ENCODE measurements at regions not wholly inside any gene's neighbourhood (a gene's known extent, or its start where the extent isn't known, plus 50 kb on each side); places are given as distances from the start of the nearest gene placed in this dataset.

DNA sequence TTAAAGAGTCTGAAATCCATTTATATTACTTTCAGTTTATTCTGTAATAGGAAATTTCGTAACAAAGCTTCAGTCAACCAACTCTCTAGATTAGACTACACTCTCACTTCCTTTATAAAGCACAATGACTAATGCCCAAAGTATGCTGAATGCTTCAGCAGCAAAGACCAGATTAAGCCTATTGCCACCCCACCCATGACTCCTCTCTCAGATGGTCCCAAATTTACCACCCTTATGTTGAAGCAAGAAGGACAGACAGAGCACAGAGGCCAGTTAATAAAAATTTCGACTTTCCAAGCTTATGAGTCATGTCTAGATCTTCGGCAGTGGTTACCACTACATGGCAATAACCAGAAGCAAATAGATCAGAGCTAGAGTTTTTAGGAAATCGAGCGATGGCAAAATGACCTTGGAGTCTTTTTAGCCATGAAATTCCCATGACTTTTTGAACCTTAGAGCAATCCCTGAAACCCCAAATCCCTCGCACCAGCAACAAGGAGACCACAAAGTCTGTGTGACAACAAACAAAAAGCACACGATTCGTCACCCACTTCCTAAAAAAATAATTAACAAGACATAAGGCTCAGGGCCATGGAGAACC lies 287.8 kb upstream of the RASA1 start:
- DNase-seq (ENCODE audit: low read depth) = no peak
- TF ChIP-seq, protein P1, sequence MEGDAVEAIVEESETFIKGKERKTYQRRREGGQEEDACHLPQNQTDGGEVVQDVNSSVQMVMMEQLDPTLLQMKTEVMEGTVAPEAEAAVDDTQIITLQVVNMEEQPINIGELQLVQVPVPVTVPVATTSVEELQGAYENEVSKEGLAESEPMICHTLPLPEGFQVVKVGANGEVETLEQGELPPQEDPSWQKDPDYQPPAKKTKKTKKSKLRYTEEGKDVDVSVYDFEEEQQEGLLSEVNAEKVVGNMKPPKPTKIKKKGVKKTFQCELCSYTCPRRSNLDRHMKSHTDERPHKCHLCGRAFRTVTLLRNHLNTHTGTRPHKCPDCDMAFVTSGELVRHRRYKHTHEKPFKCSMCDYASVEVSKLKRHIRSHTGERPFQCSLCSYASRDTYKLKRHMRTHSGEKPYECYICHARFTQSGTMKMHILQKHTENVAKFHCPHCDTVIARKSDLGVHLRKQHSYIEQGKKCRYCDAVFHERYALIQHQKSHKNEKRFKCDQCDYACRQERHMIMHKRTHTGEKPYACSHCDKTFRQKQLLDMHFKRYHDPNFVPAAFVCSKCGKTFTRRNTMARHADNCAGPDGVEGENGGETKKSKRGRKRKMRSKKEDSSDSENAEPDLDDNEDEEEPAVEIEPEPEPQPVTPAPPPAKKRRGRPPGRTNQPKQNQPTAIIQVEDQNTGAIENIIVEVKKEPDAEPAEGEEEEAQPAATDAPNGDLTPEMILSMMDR (IDR thresholded peaks at IDR 0.05; ENCODE audit: low read depth, low read length, missing control alignments) = no peak
- H3K4me3 ChIP-seq (ENCODE audit: low read depth, low read length) = no peak overlapping the region

DNA sequence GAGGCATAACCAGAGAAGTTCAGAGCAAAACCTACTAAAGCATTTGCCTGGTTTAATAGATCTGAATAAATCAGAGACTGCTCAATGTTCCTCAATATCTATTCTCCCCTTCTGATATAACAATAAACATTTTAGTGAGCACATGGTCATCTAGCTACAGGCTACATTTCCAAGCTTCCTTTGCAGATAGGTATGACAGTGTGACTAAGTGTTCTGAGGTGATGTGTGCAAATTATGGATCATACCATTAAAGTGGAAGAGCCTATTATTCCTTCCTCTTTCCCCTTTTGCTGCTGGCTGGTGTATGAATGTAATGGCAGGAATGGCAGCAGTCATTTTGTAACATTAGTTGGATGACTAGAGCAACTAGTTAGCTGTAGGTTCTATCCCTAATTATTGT lies 285.8 kb upstream of the RASA1 start:
- TF ChIP-seq, protein P1 (IDR thresholded peaks at IDR 0.05; ENCODE audit: low read depth, low read length, missing control alignments) = no peak
- H3K4me3 ChIP-seq (ENCODE audit: low read depth, low read length) = no peak overlapping the region
- DNase-seq (ENCODE audit: low read depth) = no peak

DNA sequence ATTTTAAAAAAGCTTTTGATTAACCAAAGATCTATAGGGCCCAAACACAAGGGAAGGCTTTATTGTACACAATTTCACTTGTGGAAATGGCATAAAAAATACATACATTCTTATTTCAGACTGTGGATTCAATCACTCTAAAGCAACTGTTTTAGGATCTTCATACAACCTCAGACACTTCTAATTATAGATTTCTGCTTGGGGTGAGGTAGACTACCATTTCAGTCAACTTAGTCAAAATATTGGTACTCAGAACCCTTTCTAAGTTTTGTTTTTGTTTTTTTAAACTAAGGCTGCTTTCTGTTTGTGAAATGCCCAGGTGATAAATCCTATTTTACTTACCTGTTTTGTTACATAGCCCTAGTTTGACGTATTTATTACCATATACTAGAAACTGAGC lies 284.5 kb upstream of the RASA1 start:
- DNase-seq (ENCODE audit: low read depth) = no peak
- no peak overlapping the region for H3K4me3 ChIP-seq (ENCODE audit: low read depth, low read length)
- TF ChIP-seq, protein P1 (IDR thresholded peaks at IDR 0.05; ENCODE audit: low read depth, low read length, missing control alignments) = no peak

DNA sequence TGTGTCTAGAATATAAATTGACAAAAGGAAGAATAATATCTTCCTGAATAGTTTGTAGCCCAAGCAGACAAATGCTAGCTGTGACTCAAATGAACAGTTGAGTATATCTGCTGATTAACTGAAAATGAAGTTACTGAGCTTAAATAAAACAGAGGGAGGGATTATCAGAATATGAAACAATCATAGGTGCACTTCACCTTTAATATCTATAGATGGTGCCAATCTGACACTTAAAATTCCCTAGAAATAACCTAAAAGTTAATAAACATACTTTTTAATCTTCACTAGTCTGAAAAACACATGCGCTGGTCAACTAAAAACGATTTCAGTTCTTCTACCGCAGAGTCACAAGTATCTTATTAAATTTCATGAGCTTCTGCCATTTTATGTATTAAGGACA lies 280.8 kb upstream of the RASA1 start:
- TF ChIP-seq, protein P1 (IDR thresholded peaks at IDR 0.05; ENCODE audit: low read depth, low read length, missing control alignments) = no peak
- no peak overlapping the region for H3K4me3 ChIP-seq (ENCODE audit: low read depth, low read length)
- DNase-seq (ENCODE audit: low read depth) = no peak

DNA sequence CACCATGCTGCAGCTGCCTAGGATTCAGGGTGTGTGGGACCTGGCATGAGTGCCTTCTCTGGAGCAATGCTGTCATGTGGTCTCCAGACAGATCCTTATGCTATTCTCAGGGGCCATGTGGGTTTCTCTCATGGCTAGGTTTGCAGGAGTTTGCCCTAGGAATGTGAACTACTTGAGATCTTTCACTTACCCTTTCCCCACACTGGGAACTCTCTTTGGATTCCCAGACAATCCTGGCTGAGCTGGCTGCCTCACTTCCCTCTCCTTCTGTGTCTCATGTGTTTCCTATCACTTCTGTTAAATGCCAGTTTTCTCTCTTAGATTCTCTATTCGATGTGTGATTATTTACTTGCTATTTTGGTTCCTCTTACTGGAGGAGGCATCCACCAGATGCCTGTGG lies 270.2 kb upstream of the RASA1 start:
- TF ChIP-seq, protein P1 (IDR thresholded peaks at IDR 0.05; ENCODE audit: low read depth, low read length, missing control alignments) = no peak
- H3K4me3 ChIP-seq (ENCODE audit: low read depth, low read length) = no peak overlapping the region
- DNase-seq (ENCODE audit: low read depth) = no peak

DNA sequence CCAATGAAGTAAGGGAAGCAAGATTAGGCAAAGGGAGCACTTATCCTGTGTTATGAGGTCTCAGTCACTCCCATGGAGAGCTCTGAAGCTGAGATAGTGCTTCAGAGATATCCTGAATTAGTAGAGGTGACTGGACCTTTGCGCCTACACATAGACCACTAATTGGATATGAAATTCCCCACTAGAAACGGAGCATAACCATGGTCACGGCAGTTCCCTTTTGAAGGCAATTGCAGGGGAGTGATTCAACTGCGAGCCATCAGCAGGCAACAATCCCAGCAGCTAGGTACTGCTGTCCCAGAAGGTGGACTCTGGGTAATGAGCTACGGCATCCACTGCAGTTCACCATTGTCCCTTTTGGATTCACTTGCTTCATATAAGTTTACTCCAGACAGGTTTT lies 267.7 kb upstream of the RASA1 start:
- DNase-seq (ENCODE audit: low read depth) = no peak
- TF ChIP-seq, protein P1 (IDR thresholded peaks at IDR 0.05; ENCODE audit: low read depth, low read length, missing control alignments) = no peak

DNA sequence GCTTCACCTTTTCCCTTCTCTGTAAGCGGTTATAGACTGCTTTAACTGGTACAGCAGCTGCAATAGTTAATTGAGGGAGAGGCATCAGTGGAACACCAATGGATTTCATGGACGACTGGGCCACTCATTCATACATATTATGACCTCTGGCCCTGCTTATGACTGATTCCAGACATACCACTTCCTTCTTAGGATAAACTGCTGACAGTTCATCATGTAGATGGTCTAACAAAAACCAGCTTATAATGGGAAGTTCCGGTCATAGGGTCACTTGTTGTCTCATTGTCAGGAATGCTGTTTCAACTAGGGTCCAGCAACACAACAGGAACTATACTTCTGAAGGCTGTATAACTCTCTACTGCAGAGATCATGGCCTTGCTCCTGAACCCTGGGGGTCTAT lies 265.2 kb upstream of the RASA1 start:
- TF ChIP-seq, protein P1 (IDR thresholded peaks at IDR 0.05; ENCODE audit: low read depth, low read length, missing control alignments) = no peak
- no peak for DNase-seq (ENCODE audit: low read depth)

More for the DNA sequence above, 267.7 kb upstream of the RASA1 start:
- H3K4me3 ChIP-seq (ENCODE audit: low read depth, low read length) = no peak overlapping the region

More for the DNA sequence above, 265.2 kb upstream of the RASA1 start:
- H3K4me3 ChIP-seq (ENCODE audit: low read depth, low read length) = no peak overlapping the region

All from GM12864 (cell line).